Skeletal muscle cell (primary cell): ENCODE measurements at regions not wholly inside any gene's neighbourhood (a gene's known extent, or its start where the extent isn't known, plus 50 kb on each side); places are given as distances from the start of the nearest gene placed in this dataset.

Source experiments
- DNase-seq: peaks from one replicate; pipeline ENCODE4 v3.0.0-alpha.2; 2010; ENCODE audit warnings: low read depth
- H3K4me3 ChIP-seq: 2 replicates; pipeline ENCODE4 v1.5.1; 2011; ENCODE audit warnings: low read depth, mild to moderate bottlenecking, control low read depth, low read length, moderate library complexity

DNA sequence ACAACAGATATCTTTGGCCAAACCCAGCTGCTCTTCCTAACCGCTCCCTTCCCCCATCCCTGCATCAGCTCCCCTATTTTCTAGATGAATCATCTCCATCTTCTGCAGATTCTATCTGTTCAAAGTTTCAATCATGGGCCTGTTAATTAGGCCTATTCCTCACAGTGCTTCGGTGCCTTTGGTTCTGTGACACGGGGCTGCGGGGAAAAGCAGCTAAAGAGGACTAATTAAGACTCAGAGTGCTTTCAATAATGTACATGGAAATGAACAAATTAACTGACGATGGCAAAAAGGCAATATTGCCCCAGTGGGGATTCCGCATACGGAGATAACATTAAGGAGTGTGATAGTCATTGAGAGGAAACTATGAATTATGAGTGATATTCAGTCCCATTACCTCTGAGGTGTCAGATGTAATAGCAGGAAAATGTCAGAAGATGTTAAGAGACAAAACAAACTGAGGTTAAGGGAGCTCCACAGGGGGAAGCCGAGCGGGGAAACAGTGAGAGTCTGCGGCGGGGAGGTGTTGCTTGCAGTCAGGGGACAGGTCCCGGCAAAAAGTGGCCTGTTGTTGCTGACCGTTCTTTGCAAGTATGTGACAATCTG is 716.9 kb downstream of the TYW1 start:
- H3K4me3 ChIP-seq = no peak overlapping the region
- no peak for DNase-seq

DNA sequence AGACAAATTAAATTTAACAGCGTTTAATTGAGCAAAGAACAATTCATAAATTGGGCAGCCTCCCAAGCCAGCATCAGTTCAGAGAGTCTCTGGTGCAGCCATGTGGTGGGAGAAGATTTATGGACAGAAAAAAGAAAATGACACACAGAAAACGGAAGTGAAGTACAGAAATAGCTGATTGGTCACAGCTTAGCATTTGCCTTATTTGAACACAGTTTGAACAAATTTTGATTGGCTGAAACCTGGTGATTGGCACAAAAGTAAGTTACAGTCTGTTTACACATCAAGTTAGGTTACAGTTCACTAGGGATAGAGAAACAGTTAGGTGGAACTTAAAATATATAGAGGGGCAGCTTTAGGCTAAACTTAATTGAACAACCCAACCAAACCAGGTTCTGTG is 720.1 kb downstream of the TYW1 start:
- no peak for DNase-seq
- H3K4me3 ChIP-seq = no peak overlapping the region

DNA sequence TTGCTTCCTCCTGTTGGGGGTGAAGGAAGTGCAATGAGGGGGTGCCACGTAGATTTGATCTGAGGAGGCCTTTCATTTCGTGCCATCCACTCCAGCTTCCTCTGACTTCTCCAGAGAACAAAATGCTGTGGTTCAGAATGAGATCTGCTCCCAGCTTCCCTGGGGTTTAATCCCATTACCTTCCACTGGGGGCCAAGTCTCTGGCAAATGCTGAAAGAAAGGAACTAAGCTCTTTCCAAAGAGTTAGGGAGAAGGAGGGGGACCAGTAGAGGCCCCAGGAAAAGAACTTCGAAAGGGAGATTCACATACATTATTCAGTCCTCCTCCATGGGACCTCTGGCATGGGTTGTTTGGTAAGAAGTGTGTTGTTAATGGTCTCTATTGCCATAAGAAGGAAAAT is 727.0 kb downstream of the TYW1 start:
- no peak overlapping the region for H3K4me3 ChIP-seq
- DNase-seq = no peak

DNA sequence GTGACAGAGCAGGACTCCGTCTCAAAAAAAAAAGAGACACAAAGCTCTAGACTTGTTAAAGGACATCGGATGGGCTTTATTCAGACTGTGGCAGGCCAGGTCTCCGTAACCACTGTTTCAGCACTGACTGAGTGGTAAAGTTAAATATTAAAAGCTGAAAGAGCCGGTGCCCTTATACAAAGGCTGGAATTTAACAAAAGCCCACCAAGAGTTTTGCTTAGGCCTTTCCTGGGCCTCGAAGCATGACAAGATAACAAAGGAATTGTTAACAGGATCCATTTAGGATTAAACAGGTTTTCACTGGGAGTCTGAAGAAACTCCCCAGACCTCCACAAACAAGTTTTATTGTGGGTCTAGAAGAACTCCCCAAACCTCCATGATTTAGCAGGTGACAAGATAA is 727.8 kb downstream of the TYW1 start:
- H3K4me3 ChIP-seq = no peak overlapping the region
- no peak for DNase-seq

DNA sequence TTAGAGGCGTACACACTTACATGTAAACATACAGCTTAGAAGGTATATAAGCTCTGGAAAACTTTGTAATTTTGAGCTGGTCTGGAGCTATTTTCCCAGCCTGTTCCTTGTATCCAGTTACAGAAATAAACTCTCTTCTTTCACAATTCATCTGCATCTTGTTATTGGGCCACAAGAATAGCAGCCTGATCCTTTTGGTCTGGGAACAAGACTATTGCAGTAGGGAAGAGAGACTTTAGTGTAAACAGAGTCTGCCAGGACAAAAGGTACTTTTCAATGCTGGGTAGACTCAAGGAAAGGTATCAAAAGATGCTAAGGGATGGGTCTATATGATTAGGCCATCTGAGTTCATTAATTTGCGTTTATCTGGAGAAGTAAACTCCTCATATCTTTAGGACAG is 728.3 kb downstream of the TYW1 start:
- DNase-seq = no peak
- no peak overlapping the region for H3K4me3 ChIP-seq

DNA sequence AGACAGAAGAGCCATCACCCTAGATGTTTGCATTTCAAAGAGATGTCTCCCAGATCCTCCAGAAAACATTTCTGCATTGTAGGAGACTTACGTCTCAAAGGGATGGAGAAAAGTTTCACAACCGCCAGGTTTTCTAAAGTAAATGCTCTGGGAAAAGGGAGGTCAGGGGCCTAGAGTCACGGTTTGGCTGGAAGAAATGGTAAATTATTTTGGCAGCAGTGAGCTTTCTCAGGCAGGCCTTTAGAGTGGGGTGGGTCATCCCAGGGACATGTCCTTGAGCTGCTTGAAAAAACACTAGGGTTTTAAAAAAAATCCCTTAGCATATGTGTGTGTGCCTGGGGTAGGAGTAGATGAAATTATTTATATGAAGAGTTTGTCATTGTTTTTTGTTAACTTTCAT is 728.8 kb downstream of the TYW1 start:
- DNase-seq = no peak
- no peak overlapping the region for H3K4me3 ChIP-seq

DNA sequence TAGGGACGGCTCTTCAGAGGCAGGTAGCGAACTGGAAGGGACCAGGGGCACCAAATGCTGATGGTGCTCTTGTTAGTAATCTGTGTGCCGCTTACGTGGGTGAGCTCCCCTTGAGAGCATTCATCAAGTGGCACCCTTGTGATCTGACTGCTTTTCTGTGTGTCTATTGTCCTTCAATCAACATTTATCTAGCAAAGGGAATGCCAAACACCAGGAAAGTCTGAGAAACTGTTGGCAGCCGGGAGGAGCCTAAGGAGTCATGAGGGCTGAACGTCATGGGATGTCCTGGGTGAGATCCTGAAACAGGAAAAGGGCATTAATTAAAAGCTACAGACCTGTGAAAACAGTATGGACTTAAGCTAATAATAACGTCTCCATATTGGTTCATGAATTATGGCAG is 733.1 kb downstream of the TYW1 start:
- H3K4me3 ChIP-seq = no peak overlapping the region
- DNase-seq = no peak

DNA sequence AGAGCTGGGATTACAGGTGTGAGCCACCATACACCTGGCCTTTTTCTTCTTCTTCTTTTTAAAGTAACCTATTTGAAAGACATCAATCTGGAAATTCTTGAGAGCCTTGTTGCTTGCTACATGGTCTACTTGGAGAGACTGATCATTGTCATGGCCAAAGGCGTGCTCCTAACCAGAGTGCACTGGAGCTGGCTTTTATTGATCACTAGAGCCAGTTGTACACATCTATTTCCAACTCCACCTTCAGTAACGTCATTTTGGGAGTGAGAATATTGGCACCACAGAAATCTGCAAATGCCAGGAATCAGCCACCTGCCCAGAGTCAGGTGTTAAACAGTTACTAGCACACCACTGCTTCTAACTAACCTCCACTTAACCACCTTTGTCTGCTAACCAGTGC is 735.1 kb downstream of the TYW1 start:
- DNase-seq = no peak
- no peak overlapping the region for H3K4me3 ChIP-seq

DNA sequence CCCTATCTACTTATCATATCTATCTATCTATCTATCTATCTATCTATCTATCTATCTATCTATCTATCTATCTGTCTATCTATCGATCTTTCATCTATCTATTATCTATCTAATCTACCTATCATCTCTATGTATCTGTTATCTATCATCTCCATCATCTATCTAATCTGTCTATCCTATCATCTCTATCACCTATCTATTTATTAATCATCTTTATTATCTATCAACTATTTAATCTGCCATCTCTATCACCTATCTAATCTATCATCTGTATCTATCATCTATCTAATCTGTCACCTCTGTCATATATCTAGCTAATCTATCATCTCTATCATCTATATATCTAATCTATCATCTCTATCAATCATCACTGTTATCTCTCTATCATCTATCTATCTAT is 736.3 kb downstream of the TYW1 start:
- no peak for DNase-seq
- H3K4me3 ChIP-seq = no peak overlapping the region

DNA sequence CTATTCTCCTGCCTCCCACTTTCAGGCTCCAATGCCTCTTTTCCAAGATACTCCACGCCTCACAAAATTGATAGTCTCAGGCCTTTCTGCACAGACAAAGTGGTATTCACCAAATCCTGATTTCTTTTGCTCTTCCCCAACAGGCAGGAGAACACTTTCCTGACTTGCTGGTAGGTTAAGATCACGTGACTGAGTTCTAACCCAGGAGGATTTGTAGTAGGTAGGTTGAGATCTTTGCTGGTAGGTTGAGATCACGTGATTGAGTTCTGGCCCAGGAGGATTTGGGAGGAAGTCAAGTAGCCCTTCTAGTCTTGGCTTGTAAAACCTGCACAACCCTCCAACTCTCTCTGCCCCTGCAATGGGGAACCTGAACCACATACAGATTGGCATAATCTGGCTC is 741.5 kb downstream of the TYW1 start:
- DNase-seq = no peak
- H3K4me3 ChIP-seq = no peak overlapping the region

DNA sequence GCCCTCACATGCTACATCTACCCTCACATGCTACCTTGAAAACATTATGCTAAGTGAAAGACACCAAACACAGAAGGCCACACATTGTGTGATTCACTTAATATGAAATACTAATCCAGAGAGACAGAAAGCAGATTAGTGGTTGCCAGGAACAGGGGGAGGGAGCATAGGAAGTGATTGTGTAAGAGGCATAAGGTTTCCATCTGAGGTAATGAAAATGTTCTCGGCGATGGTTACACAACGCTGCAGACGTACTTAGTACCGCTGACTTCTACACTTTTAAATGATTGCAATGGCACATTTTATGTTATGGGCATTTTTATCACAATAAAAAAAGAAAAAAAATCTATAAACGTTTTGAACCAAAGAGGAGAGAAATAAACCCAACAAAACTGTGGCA is 742.3 kb downstream of the TYW1 start:
- no peak overlapping the region for H3K4me3 ChIP-seq
- peak; percentile 2 for DNase-seq

DNA sequence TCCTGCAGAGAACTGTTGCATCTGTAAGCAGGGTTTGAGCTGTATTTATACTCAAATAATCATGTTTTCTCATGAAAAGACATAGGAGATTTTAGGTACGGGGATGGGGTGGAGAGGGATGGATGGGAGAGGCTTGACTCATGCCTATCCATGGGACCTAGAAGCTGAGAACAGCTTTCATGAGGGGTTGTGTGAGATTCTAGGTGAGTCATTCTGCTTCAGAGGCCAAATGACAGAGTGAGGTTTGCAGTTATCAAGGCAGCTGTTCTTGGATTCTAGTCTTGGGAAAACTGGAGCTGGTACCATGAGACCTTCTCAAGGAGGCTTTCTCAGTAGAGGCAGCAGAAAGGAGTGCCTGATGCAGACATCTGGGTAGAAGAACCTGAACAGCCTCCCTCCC is 746.9 kb downstream of the TYW1 start:
- no peak overlapping the region for H3K4me3 ChIP-seq
- no peak for DNase-seq

DNA sequence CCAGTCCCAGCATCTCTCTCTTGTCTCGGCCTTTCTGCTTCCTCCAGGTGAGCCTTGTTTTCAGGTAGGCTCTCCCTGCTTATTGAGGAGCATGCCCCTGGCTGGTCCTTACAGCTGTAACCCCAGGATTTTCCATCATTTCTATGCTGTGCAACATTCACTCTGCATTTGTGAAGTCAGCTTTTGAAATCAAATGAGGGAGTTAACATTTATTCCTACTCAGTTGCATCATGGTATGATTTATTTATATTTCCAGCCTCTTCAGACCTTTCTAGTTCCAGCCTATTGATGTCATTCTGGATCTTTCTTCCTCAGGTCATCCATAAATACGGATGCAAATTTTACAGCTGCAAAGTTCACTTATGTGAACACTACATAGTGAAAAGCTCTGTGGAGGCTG is 755.6 kb downstream of the TYW1 start:
- no peak overlapping the region for H3K4me3 ChIP-seq
- DNase-seq = no peak

DNA sequence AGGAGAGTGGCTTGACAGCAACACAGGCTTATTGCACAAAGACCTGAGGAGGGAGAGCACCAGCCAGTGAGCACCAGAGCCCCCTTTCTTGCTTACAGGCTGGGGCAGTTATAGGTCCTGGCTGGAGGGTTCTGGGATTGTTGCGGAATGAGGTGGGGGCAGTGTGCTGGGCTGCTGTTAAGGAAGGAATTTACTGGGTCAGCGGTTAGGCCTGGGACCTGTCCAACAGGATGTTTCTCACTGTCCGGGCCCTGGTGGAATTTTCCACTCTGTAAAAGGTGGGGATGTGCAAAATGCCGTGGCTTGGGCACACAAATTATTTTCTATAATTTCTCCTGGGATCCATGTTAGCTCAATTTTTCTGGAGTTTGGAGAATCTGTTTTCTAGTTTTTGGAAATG is 757.3 kb downstream of the TYW1 start:
- DNase-seq = no peak

DNA sequence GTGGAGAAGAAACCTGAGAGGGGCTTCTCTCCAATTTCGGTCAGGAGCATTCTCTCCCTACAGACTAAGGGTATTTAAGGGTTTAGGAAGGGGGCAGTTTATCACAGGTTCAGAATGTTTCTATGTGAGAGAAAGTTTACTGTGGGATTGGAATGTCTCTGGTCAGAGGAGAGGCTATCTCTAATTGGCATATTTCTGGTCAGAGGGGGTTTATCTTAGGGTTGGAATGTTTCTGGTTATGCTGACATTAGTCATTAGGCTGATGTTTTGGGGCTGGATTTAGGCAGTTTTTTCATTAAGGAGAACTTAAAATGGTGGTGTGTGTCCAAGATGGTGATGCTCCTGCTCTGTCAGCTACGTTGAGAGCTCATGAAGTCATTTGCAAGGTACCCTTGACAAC is 758.0 kb downstream of the TYW1 start:
- H3K4me3 ChIP-seq = no peak overlapping the region
- no peak for DNase-seq

More for the DNA sequence above, 757.3 kb downstream of the TYW1 start:
- no peak overlapping the region for H3K4me3 ChIP-seq

DNA sequence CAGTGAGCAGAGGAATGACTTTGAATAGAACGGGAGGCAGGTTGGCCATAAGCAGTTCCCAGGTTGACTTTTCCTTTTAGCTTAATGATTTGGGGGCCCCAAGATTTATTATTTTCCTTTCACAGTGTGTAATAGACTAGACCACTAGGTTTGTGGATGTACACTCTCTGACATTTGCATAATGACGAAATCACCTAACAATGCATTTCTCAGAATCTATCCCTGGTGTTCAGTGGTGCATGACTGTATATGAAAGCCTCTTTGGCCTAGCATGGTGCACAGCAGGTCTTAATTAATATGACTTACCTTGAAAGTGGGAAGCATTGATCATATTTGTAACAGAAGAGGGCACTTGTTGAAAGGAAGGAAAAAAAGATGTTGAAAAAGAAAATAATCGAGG is 761.9 kb downstream of the TYW1 start:
- DNase-seq = no peak

DNA sequence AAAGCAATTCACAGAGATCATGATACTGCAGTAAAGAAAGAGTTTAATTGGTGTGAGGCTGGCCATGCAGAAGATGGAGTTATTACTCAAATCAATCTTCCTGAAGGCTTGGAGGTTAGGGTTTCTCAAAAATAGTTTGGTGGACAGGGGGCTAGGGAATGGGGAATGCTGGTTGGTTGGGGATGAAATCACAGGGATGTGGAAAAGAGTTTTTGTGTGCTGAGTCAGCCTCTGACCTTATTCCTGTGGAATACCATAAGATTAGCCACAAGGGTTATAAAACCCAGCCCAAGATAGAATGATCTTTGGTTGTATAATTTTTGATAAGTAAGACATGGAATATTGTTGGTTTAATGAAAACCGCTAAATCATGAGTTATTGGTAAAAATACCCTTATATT is 764.3 kb downstream of the TYW1 start:
- DNase-seq = no peak
- no peak overlapping the region for H3K4me3 ChIP-seq

More for the DNA sequence above, 761.9 kb downstream of the TYW1 start:
- H3K4me3 ChIP-seq = no peak overlapping the region

DNA sequence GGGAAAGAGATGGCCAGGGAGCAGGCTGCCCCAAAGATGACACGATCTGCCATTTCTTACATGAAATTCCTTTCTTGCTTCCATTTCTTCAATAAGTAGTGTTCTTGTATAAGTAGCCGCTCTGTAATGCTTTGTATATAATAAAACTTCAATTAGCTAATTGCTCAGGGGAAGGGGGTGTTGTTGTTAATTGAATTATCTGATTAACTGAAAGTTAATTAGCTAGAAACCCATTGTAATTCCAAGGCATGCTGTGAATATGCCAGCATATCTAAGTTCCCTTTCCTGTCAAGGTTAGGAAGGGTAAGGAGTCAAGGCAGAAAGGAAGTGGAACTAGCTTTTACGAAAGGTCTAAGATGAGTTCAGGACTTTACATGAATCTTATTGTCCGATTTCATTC is 765.9 kb downstream of the TYW1 start:
- no peak overlapping the region for H3K4me3 ChIP-seq
- DNase-seq = no peak

DNA sequence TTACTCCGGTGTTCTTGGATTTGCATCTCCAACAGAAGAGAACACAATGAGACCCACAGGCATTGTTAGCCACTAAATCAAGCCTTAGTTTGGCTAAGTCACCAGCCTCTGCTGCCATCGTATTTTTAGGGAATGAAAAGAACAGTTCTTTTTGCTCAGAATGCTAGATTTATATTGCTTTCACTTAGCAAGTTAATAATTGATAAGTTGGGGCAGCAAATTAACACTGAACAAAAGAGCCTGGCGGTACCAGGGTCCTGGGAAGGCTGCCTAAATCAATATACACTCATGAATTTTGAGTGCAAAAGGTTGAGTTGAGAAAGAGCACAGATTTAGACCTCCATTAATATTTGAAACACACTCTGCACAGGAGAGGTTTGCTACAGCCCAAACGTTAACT is 767.7 kb downstream of the TYW1 start:
- no peak overlapping the region for H3K4me3 ChIP-seq
- no peak for DNase-seq

DNA sequence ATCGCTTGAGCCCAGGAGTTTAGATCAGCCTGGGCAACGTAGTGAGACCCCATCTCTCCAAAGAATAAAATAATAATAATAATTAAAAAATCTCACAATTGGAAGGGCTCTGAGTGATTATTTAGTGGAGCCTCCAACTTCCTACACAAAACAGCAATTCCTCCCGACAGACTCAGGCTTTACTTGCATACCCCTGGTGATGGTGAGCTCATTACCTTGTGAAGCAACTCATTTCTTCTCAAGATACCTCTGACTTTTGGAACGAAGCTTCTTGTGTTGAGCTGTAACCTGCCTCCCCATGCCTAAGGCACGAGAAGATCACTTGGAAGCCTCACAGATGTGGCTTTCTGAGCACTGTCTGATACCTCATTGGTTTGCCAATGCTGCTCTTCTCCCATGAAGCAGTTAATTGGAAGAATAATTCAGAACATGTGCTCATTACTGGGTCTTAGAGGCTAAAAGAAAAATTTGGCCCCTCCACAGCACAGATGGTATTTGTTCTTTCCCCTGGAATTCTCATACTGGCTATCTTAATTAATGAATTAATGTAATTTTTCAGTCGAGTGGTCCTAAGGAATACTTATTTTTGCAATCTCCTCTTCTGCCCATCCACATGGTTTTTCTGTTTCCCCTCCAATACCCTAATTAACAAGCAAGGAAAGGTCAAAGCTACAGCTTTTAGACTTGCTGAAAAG is 769.0 kb downstream of the TYW1 start:
- no peak overlapping the region for H3K4me3 ChIP-seq
- no peak for DNase-seq

DNA sequence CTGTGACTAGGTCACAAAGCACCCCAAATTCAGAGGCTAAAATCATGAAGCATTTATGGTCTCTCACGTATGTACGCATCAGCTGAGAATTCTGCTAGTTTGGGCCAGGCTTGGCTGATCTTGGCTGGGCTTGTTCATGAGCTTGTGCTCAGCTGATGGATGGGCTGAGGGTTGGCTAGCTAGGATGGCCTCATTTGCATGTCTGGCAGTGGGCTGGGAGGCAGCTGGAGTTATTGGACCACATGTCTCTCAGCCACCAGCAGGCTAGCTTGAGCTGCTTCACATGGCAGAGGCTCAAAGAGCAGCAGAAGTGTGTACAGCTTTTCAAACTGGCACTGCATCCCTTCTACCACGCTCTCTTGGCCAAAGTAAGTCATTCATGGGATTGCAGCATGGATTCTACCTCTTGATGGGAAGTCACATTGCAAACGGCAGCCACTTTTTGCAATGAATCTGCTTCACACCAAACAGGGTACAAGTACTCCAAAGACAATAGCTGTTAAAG is 770.3 kb downstream of the TYW1 start:
- no peak overlapping the region for H3K4me3 ChIP-seq
- DNase-seq = no peak
